Adipocyte (in vitro differentiated cells): ENCODE measurements at regions not wholly inside any gene's neighbourhood (a gene's known extent, or its start where the extent isn't known, plus 50 kb on each side); places are given as distances from the start of the nearest gene placed in this dataset.
"Not testable (repeated sequence)": the region's sequence is repeated elsewhere in the genome, so short reads cannot be mapped to it uniquely, and the experiment has no call there.

Experiments
- DNase-seq: peaks from one replicate; pipeline ENCODE4 v3.0.0-alpha.2; 2015; ENCODE audit warnings: low read depth
- H3K27me3 ChIP-seq: replicated peaks from 2 replicates; pipeline ENCODE4 v1.7.0; 2013; ENCODE audit warnings: mild to moderate bottlenecking, low read length, moderate library complexity; ENCODE audit not compliant: control insufficient read depth, insufficient read depth
- H3K36me3 ChIP-seq: 2 replicates; pipeline ENCODE4 v1.7.0; 2013; ENCODE audit warnings: low read length, mild to moderate bottlenecking, moderate library complexity; ENCODE audit not compliant: control insufficient read depth, insufficient read depth, severe bottlenecking
- H3K4me1 ChIP-seq: 2 replicates; pipeline ENCODE4 v1.7.0; 2013; ENCODE audit warnings: mild to moderate bottlenecking, low read length, moderate library complexity; ENCODE audit not compliant: control insufficient read depth, insufficient read depth
- H3K4me3 ChIP-seq: 2 replicates; pipeline ENCODE4 v1.7.0; 2013; ENCODE audit warnings: mild to moderate bottlenecking, low read length, moderate library complexity
- H3K9ac ChIP-seq: 2 replicates; pipeline ENCODE4 v1.7.0; 2013; ENCODE audit warnings: mild to moderate bottlenecking, low read length, moderate library complexity
- H3K9me3 ChIP-seq: 2 replicates; pipeline ENCODE4 v1.7.0; 2013; ENCODE audit warnings: mild to moderate bottlenecking, low read length, moderate library complexity; ENCODE audit not compliant: control insufficient read depth

DNA sequence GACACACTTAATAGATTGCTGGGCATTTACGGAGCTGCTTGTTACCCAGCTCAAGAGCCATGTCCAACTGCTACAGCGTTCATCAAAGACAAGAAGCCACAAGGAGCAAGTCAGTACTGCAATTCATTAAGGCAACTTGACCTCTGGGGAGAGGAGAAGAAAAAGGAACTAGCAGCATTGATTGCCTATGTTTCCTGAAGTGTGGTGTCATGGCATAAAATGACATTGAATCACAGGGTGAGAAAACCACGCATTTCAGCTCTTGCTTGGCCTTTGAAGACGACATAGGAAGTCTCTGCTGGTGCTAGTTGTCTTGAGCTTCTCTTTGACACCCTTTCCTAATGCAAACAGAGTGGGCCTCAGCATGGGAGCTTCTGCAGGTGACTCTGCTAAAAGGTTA, 139.1 kb downstream of the CDH26 start:
- no peak for DNase-seq
- Histone ChIP-seq H3K9me3 (peaks cover 23% of the 10 kb centered on the region), H3K4me3 (no peak overlapping the region), H3K36me3 (no peaks in the 10 kb centered on the region), H3K4me1 (peaks cover 5% of the 10 kb centered on the region), H3K9ac (no peak overlapping the region), H3K27me3 (peaks cover 27% of the 10 kb centered on the region)

- H3K9me3 ChIP-seq: peaks cover 10% of the 10 kb centered on the region
- no peak overlapping the region for H3K4me3 ChIP-seq
- H3K4me1 ChIP-seq: peaks cover 5% of the 10 kb centered on the region
- H3K9ac ChIP-seq: no peak overlapping the region
- DNase-seq: no peak
- no peaks in the 10 kb centered on the region for H3K36me3 ChIP-seq
- H3K27me3 ChIP-seq: peaks cover 27% of the 10 kb centered on the region
Observed at GRCh38 chr20:60100780-60101179, 142.6 kb downstream of the CDH26 start.

GRCh38 chr20:60101201-60101890, 143.1 kb downstream of the CDH26 start:
- Histone ChIP-seq H3K27me3 (peaks cover 25% of the 10 kb centered on the region), H3K36me3 (no peaks in the 10 kb centered on the region), H3K9ac (no peak overlapping the region), H3K9me3 (peaks cover 10% of the 10 kb centered on the region), H3K4me3 (no peak overlapping the region), H3K4me1 (peaks cover 5% of the 10 kb centered on the region)
- no peak for DNase-seq

DNA sequence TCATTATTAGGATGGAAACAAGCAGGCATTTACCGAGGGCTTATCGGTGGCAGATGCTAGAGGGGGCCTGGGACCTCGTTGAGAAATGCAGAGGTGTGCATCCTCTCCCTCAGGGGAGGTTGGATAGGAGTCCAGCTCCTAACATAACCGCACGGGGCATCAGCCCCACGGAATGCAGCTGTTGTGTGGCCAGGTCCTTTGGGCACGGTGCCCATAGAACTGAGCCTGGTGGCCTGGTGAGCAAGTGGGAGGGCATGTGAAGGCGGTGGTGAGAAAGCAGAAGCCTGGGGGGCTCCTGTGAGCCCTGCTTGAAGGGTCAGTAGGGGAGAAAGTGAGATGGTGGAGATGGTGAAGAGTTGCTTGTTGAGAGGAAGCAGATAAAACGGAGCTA, 143.7 kb downstream of the CDH26 start:
- Histone ChIP-seq H3K9ac (no peak overlapping the region), H3K4me1 (peaks cover 5% of the 10 kb centered on the region), H3K9me3 (peaks cover 10% of the 10 kb centered on the region), H3K4me3 (no peak overlapping the region), H3K27me3 (peaks cover 23% of the 10 kb centered on the region), H3K36me3 (no peaks in the 10 kb centered on the region)
- DNase-seq: no peak

GRCh38 chr20:60102665-60103210, 144.5 kb downstream of the CDH26 start:
- no peak for DNase-seq
- Histone ChIP-seq H3K9me3 (peaks cover 10% of the 10 kb centered on the region), H3K36me3 (no peaks in the 10 kb centered on the region), H3K4me3 (no peak overlapping the region), H3K27me3 (peaks cover 30% of the 10 kb centered on the region), H3K9ac (no peak overlapping the region), H3K4me1 (peaks cover 5% of the 10 kb centered on the region)

DNA sequence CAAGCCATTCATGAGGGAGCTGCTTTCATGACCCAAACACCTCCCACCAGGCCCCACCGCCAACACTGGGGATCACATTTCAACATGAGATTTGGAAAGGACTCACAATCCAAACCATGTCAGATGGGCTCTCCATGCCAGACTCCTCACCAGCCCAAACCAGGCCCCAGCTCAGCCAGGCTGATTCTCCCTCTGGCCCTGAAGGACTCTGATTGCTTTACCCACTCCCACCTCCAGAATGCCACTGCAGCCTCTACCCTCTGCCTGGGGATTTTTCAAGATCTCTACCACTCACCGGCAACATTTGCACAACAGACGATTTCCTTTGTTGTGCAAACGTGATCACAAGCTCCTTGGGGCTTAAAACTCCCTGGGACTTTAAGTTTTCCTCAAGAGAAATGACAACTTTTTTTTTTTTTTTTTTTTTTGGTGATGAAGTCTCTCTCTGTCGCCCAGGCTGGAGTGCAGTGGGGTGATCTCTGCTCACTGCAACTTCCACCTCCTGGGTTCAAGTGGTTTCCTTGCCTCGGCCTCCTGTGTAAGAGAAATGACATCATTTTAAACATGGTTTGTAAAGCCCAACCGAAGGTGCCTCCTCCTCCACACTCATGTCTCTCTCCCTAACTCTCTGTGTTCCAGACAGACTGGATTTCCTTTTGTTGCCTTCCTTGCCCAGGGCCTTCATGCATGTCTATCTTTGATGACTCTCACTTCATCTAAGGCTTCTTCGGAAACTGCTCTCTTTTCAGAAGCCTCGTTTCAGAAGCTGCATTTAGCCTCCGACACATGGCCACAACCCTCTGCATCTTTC, 147.0 kb downstream of the CDH26 start:
- no peak overlapping the region for H3K9ac ChIP-seq
- DNase-seq: no peak
- no peaks in the 10 kb centered on the region for H3K36me3 ChIP-seq
- no peaks in the 10 kb centered on the region for H3K9me3 ChIP-seq
- peaks cover 27% of the 10 kb centered on the region for H3K27me3 ChIP-seq
- H3K4me1 ChIP-seq: peaks cover 5% of the 10 kb centered on the region
- H3K4me3 ChIP-seq: no peak overlapping the region

- H3K4me1 ChIP-seq, H3K36me3 ChIP-seq, H3K9me3 ChIP-seq, H3K9ac ChIP-seq, DNase-seq, H3K4me3 ChIP-seq: not testable (repeated sequence)
- peaks cover 22% of the 10 kb centered on the region for H3K27me3 ChIP-seq
Observed at GRCh38 chr20:60106186-60106585, 148.0 kb downstream of the CDH26 start.

GRCh38 chr20:60107621-60108390, 149.6 kb downstream of the CDH26 start:
- Histone ChIP-seq H3K27me3 (peaks cover 15% of the 10 kb centered on the region), H3K4me3 (no peak overlapping the region), H3K9ac (no peak overlapping the region), H3K9me3 (no peaks in the 10 kb centered on the region), H3K4me1 (no peaks in the 10 kb centered on the region), H3K36me3 (no peaks in the 10 kb centered on the region)
- DNase-seq: no peak

- no peaks in the 10 kb centered on the region for H3K9me3 ChIP-seq
- H3K4me1 ChIP-seq: no peaks in the 10 kb centered on the region
- peak; percentile 30 for DNase-seq
Observed at GRCh38 chr20:60108397-60108796, 150.2 kb downstream of the CDH26 start.

GRCh38 chr20:60113024-60113724, 155.0 kb downstream of the CDH26 start:
- Histone ChIP-seq H3K4me1 (peaks cover 32% of the 10 kb centered on the region), H3K9ac (no peak overlapping the region), H3K9me3 (no peaks in the 10 kb centered on the region), H3K27me3 (peaks cover 23% of the 10 kb centered on the region), H3K36me3 (no peaks in the 10 kb centered on the region), H3K4me3 (no peak overlapping the region)
- DNase-seq: no peak

More at GRCh38 chr20:60108397-60108796, 150.2 kb downstream of the CDH26 start:
- Histone ChIP-seq H3K9ac (no peak overlapping the region), H3K36me3 (no peaks in the 10 kb centered on the region), H3K27me3 (peaks cover 21% of the 10 kb centered on the region), H3K4me3 (no peak overlapping the region)
